IMR-90 (cell line): ENCODE measurements at regions not wholly inside any gene's neighbourhood (a gene's known extent, or its start where the extent isn't known, plus 50 kb on each side); places are given as distances from the start of the nearest gene placed in this dataset.

Experiments
- ATAC-seq: fragments of 200-7000 bp; cut with Tn5 transposase; 2 replicates; pipeline ENCODE4 v1.9.1; 2020; ENCODE audit warnings: low read depth, mild to moderate bottlenecking, moderate library complexity
- BruUV-seq: library from RNA; stranded (reverse); fragments of 400-500 nt; replicated peaks from 2 replicates; lab custom pipeline; 2021; lab: Mats Ljungman, UMichigan
- CTCF ChIA-PET: fragments of 300-600 bp; formaldehyde crosslinking; extraction: SDS; loops from one replicate; lab custom pipeline; 2021; ENCODE audit warnings: antibody characterized with exemption; lab: Yijun Ruan, JAX
- POLR2A ChIA-PET: fragments of 300-600 bp; sonication (Branson Sonifier 250); formaldehyde crosslinking; loops from one replicate; lab custom pipeline; 2022; ENCODE audit warnings: antibody characterized with exemption; ENCODE audit not compliant: unreplicated experiment; lab: Charles Lee
- DNase-seq: peaks from one replicate; pipeline ENCODE4 v3.0.0; 2013
- H2AFZ ChIP-seq: replicated peaks from 2 replicates; pipeline ENCODE3; 2013; ENCODE audit warnings: low read length, mild to moderate bottlenecking; ENCODE audit not compliant: poor library complexity
- H2AK5ac ChIP-seq: 2 replicates; pipeline ENCODE4 v1.6.1; 2013; ENCODE audit warnings: low read depth, low read length, inconsistent platforms
- H2AK9ac ChIP-seq: replicated peaks from 2 replicates; pipeline ENCODE3; 2013; ENCODE audit warnings: mild to moderate bottlenecking, low read depth, low read length, moderate library complexity; ENCODE audit not compliant: poor library complexity
- H2BK120ac ChIP-seq: 2 replicates; pipeline ENCODE4 v1.6.1; 2013; ENCODE audit warnings: low read depth, low read length, inconsistent platforms
- H2BK15ac ChIP-seq: 3 replicates; pipeline ENCODE4 v1.6.1; 2013; ENCODE audit warnings: low read depth, low read length, inconsistent platforms
- H2BK20ac ChIP-seq: 2 replicates; pipeline ENCODE4 v1.6.1; 2013; ENCODE audit warnings: low read depth, mild to moderate bottlenecking, inconsistent platforms, low read length, moderate library complexity
- H2BK5ac ChIP-seq: 2 replicates; pipeline ENCODE4 v1.6.1; 2013; ENCODE audit warnings: mild to moderate bottlenecking, low read depth, low read length, inconsistent platforms; ENCODE audit not compliant: poor library complexity, severe bottlenecking
- H3K14ac ChIP-seq: replicated peaks from 2 replicates; pipeline ENCODE4 v1.6.1; 2013; ENCODE audit warnings: low read depth, low read length, inconsistent platforms
- H3K18ac ChIP-seq: 2 replicates; pipeline ENCODE4 v1.6.1; 2013; ENCODE audit warnings: low read depth, low read length, control low read depth
- H3K23ac ChIP-seq: 2 replicates; pipeline ENCODE4 v1.6.1; 2013; ENCODE audit warnings: low read depth, low read length, inconsistent platforms
- H3K27ac ChIP-seq: 2 replicates; pipeline ENCODE4 v1.5.1; 2013; ENCODE audit warnings: mild to moderate bottlenecking, control low read depth, low read length; ENCODE audit not compliant: insufficient read depth
- H3K27me3 ChIP-seq: 2 replicates; pipeline ENCODE4 v1.6.1; 2013; ENCODE audit warnings: low read length; ENCODE audit not compliant: control insufficient read depth, insufficient read depth
- H3K36me3 ChIP-seq: 2 replicates; pipeline ENCODE4 v1.6.1; 2013; ENCODE audit warnings: low read length, mixed read lengths; ENCODE audit not compliant: control insufficient read depth, insufficient read depth
- H3K4ac ChIP-seq: 2 replicates; pipeline ENCODE4 v1.6.1; 2013; ENCODE audit warnings: low read depth, low read length, inconsistent platforms
- H3K4me1 ChIP-seq: 2 replicates; pipeline ENCODE4 v1.6.1; 2013; ENCODE audit warnings: low read length, mixed read lengths; ENCODE audit not compliant: control insufficient read depth, insufficient read depth
- H3K4me2 ChIP-seq: 2 replicates; pipeline ENCODE4 v1.6.1; 2013; ENCODE audit warnings: low read depth, mild to moderate bottlenecking, control low read depth, low read length, moderate library complexity
- H3K4me3 ChIP-seq: 2 replicates; pipeline ENCODE4 v1.5.1; 2013; ENCODE audit warnings: low read depth, mild to moderate bottlenecking, control low read depth, low read length, moderate library complexity; ENCODE audit not compliant: insufficient read depth
- H3K56ac ChIP-seq: 2 replicates; pipeline ENCODE4 v1.6.1; 2013; ENCODE audit warnings: low read length, inconsistent platforms; ENCODE audit not compliant: insufficient read depth; ENCODE audit errors: extremely low read depth
- H3K79me1 ChIP-seq, 2 experiments: 2 replicates each; pipeline ENCODE4 v1.6.1; 2013; ENCODE audit warnings: low read length in 2 of 2, inconsistent platforms in 1 of 2, low read depth in 1 of 2
- H3K9ac ChIP-seq: 2 replicates; pipeline ENCODE4 v1.6.1; 2013; ENCODE audit warnings: low read depth, low read length, control low read depth
- H3K9me1 ChIP-seq: 2 replicates; pipeline ENCODE4 v1.6.1; 2013; ENCODE audit warnings: low read length, inconsistent platforms; ENCODE audit not compliant: insufficient read depth
- H3K9me3 ChIP-seq: 2 replicates; pipeline ENCODE4 v1.6.1; 2013; ENCODE audit warnings: low read length; ENCODE audit not compliant: control insufficient read depth, insufficient read depth
- H4K20me1 ChIP-seq: 2 replicates; pipeline ENCODE4 v1.6.1; 2013; ENCODE audit warnings: low read length, inconsistent platforms; ENCODE audit not compliant: insufficient read depth
- H4K5ac ChIP-seq: 2 replicates; pipeline ENCODE4 v1.6.1; 2013; ENCODE audit warnings: mild to moderate bottlenecking, low read depth, low read length, control low read depth
- H4K8ac ChIP-seq, 2 experiments: 2 replicates each; pipeline ENCODE4 v1.6.1; 2013; ENCODE audit warnings: low read depth in 2 of 2, low read length in 2 of 2, control low read depth in 1 of 2, inconsistent platforms in 1 of 2
- H4K91ac ChIP-seq: 2 replicates; pipeline ENCODE4 v1.6.1; 2013; ENCODE audit warnings: low read depth, low read length, inconsistent platforms; ENCODE audit not compliant: insufficient read depth
- BHLHE40 ChIP-seq: fragments of 150-350 bp; IDR thresholded peaks from 2 replicates; pipeline ENCODE4 v1.6.1; 2016; ENCODE audit warnings: mild to moderate bottlenecking, low read depth, low read length
- CEBPB ChIP-seq: IDR thresholded peaks from 2 replicates; pipeline ENCODE4 v1.6.1; 2012; ENCODE audit warnings: low read depth, low read length, improper control_type of control experiment
- CHD1 ChIP-seq: IDR thresholded peaks from 2 replicates; pipeline ENCODE4 v1.6.1; 2012; ENCODE audit warnings: low read depth, low read length, improper control_type of control experiment
- CTCF ChIP-seq: conservative IDR thresholded peaks from 2 replicates; pipeline ENCODE4 v1.5.1; 2012; ENCODE audit warnings: mild to moderate bottlenecking, low read depth, low read length, improper control_type of control experiment
- ELK1 ChIP-seq: fragments of 150-350 bp; IDR thresholded peaks from 2 replicates; pipeline ENCODE4 v1.6.1; 2016; ENCODE audit warnings: low read depth, mild to moderate bottlenecking, low read length, moderate library complexity, borderline replicate concordance
- FOS ChIP-seq: fragments of 150-350 bp; IDR thresholded peaks from 2 replicates; pipeline ENCODE4 v1.6.1; 2016; ENCODE audit warnings: low read depth, low read length
- MAFK ChIP-seq: IDR thresholded peaks from 2 replicates; pipeline ENCODE4 v1.6.1; 2012; ENCODE audit warnings: low read depth, low read length, improper control_type of control experiment
- MAZ ChIP-seq: IDR thresholded peaks from 2 replicates; pipeline ENCODE4 v1.6.1; 2012; ENCODE audit warnings: low read depth, mild to moderate bottlenecking, low read length, improper control_type of control experiment, moderate library complexity, borderline replicate concordance
- MXI1 ChIP-seq: IDR thresholded peaks from 2 replicates; pipeline ENCODE4 v1.6.1; 2012; ENCODE audit warnings: low read depth, mild to moderate bottlenecking, low read length, moderate library complexity, borderline replicate concordance
- NFE2L2 ChIP-seq: fragments of 150-350 bp; IDR thresholded peaks from 2 replicates; pipeline ENCODE4 v1.6.1; 2016; ENCODE audit warnings: low read depth, mild to moderate bottlenecking, low read length
- POLR2A ChIP-seq: IDR thresholded peaks from 2 replicates; pipeline ENCODE4 v1.6.1; 2012; ENCODE audit warnings: mild to moderate bottlenecking, low read depth, low read length
- RAD21 ChIP-seq: IDR thresholded peaks from 2 replicates; pipeline ENCODE4 v1.6.1; 2012; ENCODE audit warnings: low read length, improper control_type of control experiment
- RCOR1 ChIP-seq: IDR thresholded peaks from 2 replicates; pipeline ENCODE4 v1.6.1; 2012; ENCODE audit warnings: mild to moderate bottlenecking, low read length, improper control_type of control experiment; ENCODE audit not compliant: insufficient replicate concordance
- RFX5 ChIP-seq: IDR thresholded peaks from 2 replicates; pipeline ENCODE4 v1.8.0; 2012; ENCODE audit warnings: low read depth, mild to moderate bottlenecking, low read length, moderate library complexity
- SMC3 ChIP-seq: fragments of 150-350 bp; IDR thresholded peaks from 2 replicates; pipeline ENCODE4 v1.6.1; 2016; ENCODE audit warnings: low read depth, mild to moderate bottlenecking, antibody characterized with exemption, low read length, moderate library complexity
- WGBS, 2 experiments: methylation state at CpG; one replicate each; pipeline versions ENCODE4 v1.1.5 to v1.1.7; 2013; ENCODE audit warnings: missing lambda C conversion rate in 2 of 2; ENCODE audit not compliant: insufficient read length in 1 of 2; ENCODE audit errors: extremely low coverage in 2 of 2; 5-methylcytosine and 5-hydroxymethylcytosine counted together
- dilution Hi-C: fragments of 300-500 bp; cut with HindIII; formaldehyde crosslinking; loops from one replicate; pipeline ENCODE4 v1.14.3; 2018; ENCODE audit warnings: low sequenced_read_pairs; ENCODE audit not compliant: unreplicated experiment
- in situ Hi-C: fragments of 300-500 bp; cut with MboI; formaldehyde crosslinking; loops from 3 replicates; pipeline ENCODE4 v1.14.3; 2019; ENCODE audit warnings: low sequenced_read_pairs, inconsistent platforms, mixed read lengths
- intact Hi-C: fragments of 100-400 bp; cut with micrococcal nuclease; formaldehyde crosslinking; loops from 2 replicates; pipeline ENCODE4 v1.10.0; 2022
- TF ChIP-seq, protein P1 (sequence below): fragments of 150-350 bp; IDR thresholded peaks from 2 replicates; pipeline ENCODE4 v1.6.1; 2017; ENCODE audit warnings: mild to moderate bottlenecking, antibody characterized with exemption, low read length, low read depth

- Histone ChIP-seq H4K5ac (no peak overlapping the region), H3K27ac (no peak overlapping the region), H4K91ac (no peak overlapping the region), H3K79me1 (no peaks in the 10 kb centered on the region), H2BK120ac (no peak overlapping the region), H3K9me3 (no peaks in the 10 kb centered on the region), H2BK5ac (no peak overlapping the region), H2BK20ac (no peak overlapping the region), H4K8ac (no peak overlapping the region), H2BK15ac (no peak overlapping the region), H4K20me1 (no peaks in the 10 kb centered on the region), H3K9ac (no peak overlapping the region), H2AK9ac (no peak overlapping the region), H3K36me3 (no peaks in the 10 kb centered on the region), H3K9me1 (no peaks in the 10 kb centered on the region), H3K56ac (no peak overlapping the region), H3K4ac (no peak overlapping the region), H2AK5ac (no peak overlapping the region), H3K23ac (no peak overlapping the region), H3K4me2 (no peak overlapping the region), H3K4me1 (no peaks in the 10 kb centered on the region), H3K18ac (no peak overlapping the region), H3K14ac (no peak overlapping the region), H3K4me3 (no peak overlapping the region), H2AFZ (no peak overlapping the region), H3K27me3 (peaks cover 10% of the 10 kb centered on the region)
- CTCF ChIA-PET: no interaction called here
- no TSS peak for BruUV-seq
- TF ChIP-seq, protein P1, sequence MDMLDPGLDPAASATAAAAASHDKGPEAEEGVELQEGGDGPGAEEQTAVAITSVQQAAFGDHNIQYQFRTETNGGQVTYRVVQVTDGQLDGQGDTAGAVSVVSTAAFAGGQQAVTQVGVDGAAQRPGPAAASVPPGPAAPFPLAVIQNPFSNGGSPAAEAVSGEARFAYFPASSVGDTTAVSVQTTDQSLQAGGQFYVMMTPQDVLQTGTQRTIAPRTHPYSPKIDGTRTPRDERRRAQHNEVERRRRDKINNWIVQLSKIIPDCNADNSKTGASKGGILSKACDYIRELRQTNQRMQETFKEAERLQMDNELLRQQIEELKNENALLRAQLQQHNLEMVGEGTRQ: no peak
- TF ChIP-seq CEBPB (no peak), ELK1 (no peak), CHD1 (no peak), FOS (no peak), MXI1 (no peak), CTCF (no peak), MAFK (no peak), RAD21 (no peak), POLR2A (no peak), BHLHE40 (no peak), RFX5 (no peak), RCOR1 (no peak), SMC3 (no peak), NFE2L2 (no peak), MAZ (no peak)
- no peak for DNase-seq
- in situ Hi-C loops (no loop called here), intact Hi-C loops (no loop called here), dilution Hi-C loops (no loop called here)
- no CpG with 5 or more reads among the region's 8 CpGs for WGBS, 2 experiments
- no peak for ATAC-seq
- POLR2A ChIA-PET: no interaction called here
Observed at GRCh38 chr10:125273023-125273422, 112.7 kb upstream of the CTBP2 start.
